Activated naive CD8-positive, alpha-beta T cell treated with anti-CD3 and anti-CD28 coated beads, Interleukin-2, amount 50 U/mL, for 24 hours (primary cell): ENCODE measurements at regions not wholly inside any gene's neighbourhood (a gene's known extent, or its start where the extent isn't known, plus 50 kb on each side); places are given as distances from the start of the nearest gene placed in this dataset.

Experiments used
- ATAC-seq: fragments of 150-1000 bp; cut with Tn5 transposase; one replicate; pipeline ENCODE4 v1.10.0; 2021
- DNase-seq: peaks from one replicate; pipeline ENCODE4 v3.0.0; 2021
- H3K27ac Mint-ChIP-seq: one replicate; pipeline ENCODE4 v1.8.0; 2021; ENCODE audit warnings: mild to moderate bottlenecking, mixed read lengths
- H3K27me3 Mint-ChIP-seq: one replicate; pipeline ENCODE4 v1.8.0; 2021; ENCODE audit warnings: mixed read lengths
- H3K36me3 Mint-ChIP-seq: one replicate; pipeline ENCODE4 v1.8.0; 2021; ENCODE audit warnings: low read depth, mixed read lengths
- H3K4me1 Mint-ChIP-seq: one replicate; pipeline ENCODE4 v1.8.0; 2021; ENCODE audit warnings: mixed read lengths
- H3K4me3 Mint-ChIP-seq: one replicate; pipeline ENCODE4 v1.8.0; 2021; ENCODE audit warnings: mild to moderate bottlenecking, moderate library complexity, mixed read lengths
- H3K9me3 Mint-ChIP-seq: one replicate; pipeline ENCODE4 v1.8.0; 2021; ENCODE audit warnings: mixed read lengths

GRCh38 chr5:74044936-74045335, 418.9 kb downstream of the ARHGEF28 start:
- no peak overlapping the region for H3K27ac Mint-ChIP-seq
- no peak overlapping the region for H3K4me3 Mint-ChIP-seq
- no peak for DNase-seq
- peaks cover 4% of the 10 kb centered on the region for H3K27me3 Mint-ChIP-seq
- H3K9me3 Mint-ChIP-seq: no peaks in the 10 kb centered on the region
- no peak for ATAC-seq
- no peaks in the 10 kb centered on the region for H3K36me3 Mint-ChIP-seq
- H3K4me1 Mint-ChIP-seq: no peaks in the 10 kb centered on the region

DNA sequence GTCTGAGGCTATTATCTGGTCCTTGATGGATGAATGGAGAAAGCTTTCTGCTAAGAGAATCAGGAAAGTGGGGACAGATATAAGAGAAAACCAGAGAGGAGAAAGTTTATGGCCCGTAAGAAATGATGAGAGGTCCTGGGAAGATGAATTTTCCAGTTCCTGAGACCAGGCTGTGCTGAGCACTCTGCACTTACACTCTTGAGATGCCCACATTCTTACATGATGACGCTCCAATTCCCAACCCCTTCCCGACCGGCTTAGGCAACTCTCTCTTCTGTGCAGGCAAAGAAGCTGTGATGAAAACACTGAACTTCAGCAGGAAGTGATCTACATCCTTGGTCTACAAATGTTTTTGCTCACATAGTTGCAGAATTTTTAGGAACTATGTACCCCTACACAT, 417.0 kb downstream of the ARHGEF28 start:
- Mint-ChIP-seq H3K9me3 (no peaks in the 10 kb centered on the region), H3K4me3 (no peak overlapping the region), H3K27ac (no peak overlapping the region), H3K4me1 (no peaks in the 10 kb centered on the region), H3K36me3 (no peaks in the 10 kb centered on the region), H3K27me3 (peaks cover 2% of the 10 kb centered on the region)
- DNase-seq: no peak
- ATAC-seq: no peak

DNA sequence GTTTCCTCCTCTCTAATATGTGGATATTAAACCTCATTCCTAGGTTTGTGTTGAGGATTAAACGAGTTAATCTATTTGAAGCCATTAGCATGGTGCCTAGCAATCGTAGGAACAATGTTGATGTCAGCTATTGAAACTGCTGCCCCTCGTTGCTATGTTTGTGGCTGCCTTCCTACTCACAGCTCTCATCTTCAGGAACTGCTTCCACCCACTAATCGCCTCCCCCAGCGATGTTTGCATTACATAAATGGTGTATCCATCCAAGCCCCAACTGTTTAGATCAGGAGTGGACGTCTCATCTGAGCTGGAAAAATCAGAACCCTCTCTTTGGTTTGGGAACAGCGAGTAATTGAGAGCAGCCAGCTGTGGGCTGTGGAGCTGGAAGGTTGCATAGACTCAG, 416.6 kb downstream of the ARHGEF28 start:
- DNase-seq: no peak
- ATAC-seq: no peak
- Mint-ChIP-seq H3K27ac (no peak overlapping the region), H3K4me1 (no peaks in the 10 kb centered on the region), H3K27me3 (no peaks in the 10 kb centered on the region), H3K4me3 (no peak overlapping the region), H3K36me3 (no peaks in the 10 kb centered on the region), H3K9me3 (no peaks in the 10 kb centered on the region)

DNA sequence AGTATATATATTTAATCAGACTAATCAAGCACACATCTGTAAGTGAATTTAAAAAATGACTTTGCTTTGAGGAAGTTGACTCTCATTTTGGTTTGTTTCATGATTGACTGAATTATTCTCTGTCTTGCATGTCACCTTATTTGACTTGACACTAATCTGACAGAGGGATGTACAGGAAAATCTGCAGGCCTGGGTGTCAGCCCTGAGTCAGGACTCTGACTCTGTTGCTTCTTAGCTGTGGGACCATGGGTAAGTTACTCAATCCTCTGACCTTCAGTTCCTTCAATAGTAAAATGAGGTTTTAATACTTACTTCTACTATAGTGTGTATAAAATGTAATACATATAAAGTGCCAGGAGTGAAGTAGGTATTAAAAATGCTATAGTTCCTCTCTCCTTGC, 415.9 kb downstream of the ARHGEF28 start:
- Mint-ChIP-seq H3K4me3 (no peak overlapping the region), H3K36me3 (no peaks in the 10 kb centered on the region), H3K9me3 (no peaks in the 10 kb centered on the region), H3K27me3 (no peaks in the 10 kb centered on the region), H3K4me1 (no peaks in the 10 kb centered on the region), H3K27ac (no peak overlapping the region)
- ATAC-seq (no peak), DNase-seq (no peak)

DNA sequence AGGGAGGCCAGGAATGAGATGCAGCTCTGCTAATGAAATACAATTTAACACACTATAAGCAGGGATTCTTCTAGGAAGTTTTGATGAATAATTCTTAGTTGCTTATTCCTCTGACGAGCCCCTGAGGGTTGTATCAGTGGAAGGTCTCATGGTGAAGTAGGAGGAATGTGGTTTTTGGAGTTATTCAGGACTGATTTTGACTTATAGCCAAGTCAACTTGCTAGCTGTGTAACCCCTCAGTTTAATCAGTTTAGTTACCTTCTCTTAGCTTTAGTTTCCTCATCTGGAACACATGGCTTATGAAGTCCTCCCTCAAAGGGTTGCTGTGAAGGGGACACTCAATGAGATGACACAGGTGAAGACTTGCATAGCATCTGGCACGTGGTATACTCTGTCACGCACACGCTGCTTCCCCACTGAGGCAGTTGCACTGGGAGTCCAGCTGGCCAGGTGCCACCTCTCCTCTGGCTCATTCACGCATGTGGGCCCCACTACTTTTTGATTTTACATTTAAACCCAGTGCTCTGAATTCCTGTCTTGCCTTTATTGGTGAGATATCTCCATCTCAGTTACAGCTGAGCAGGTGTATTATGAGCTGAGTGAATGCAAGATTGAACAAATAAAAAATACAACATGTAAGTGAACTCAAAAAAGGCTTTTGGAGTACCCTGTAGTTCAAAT, 415.0 kb downstream of the ARHGEF28 start:
- no peak for ATAC-seq
- no peaks in the 10 kb centered on the region for H3K27me3 Mint-ChIP-seq
- no peak overlapping the region for H3K27ac Mint-ChIP-seq
- H3K9me3 Mint-ChIP-seq: no peaks in the 10 kb centered on the region
- H3K4me3 Mint-ChIP-seq: no peak overlapping the region
- H3K36me3 Mint-ChIP-seq: no peaks in the 10 kb centered on the region
- no peak for DNase-seq
- H3K4me1 Mint-ChIP-seq: no peaks in the 10 kb centered on the region

DNA sequence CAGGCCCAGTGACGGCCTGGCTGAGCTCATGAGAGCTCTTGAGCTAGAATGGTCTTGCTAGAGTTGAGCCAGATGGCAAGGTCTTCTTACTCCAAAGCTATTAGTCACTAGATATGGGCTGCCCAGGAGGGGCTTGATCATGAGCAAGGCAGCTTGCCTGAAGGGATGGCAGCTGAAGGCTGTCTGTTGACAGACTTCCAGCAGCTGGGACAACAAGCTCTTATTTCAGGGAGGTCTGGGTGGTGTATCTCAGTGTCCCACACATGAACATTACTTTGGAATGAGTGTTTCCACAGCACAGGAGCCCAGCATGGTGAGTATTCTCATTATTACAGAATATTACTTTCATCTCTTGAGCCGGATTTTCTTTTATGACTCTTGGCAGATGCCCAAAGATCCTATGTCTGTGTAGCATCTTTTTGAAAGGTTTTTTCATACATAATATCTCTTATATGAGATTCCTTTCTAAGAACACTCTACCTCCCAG, 414.1 kb downstream of the ARHGEF28 start:
- no peak overlapping the region for H3K27ac Mint-ChIP-seq
- ATAC-seq (no peak), DNase-seq (no peak)
- H3K4me1 Mint-ChIP-seq: no peaks in the 10 kb centered on the region
- H3K9me3 Mint-ChIP-seq: no peaks in the 10 kb centered on the region
- H3K27me3 Mint-ChIP-seq: no peaks in the 10 kb centered on the region
- H3K36me3 Mint-ChIP-seq: no peaks in the 10 kb centered on the region
- no peak overlapping the region for H3K4me3 Mint-ChIP-seq

DNA sequence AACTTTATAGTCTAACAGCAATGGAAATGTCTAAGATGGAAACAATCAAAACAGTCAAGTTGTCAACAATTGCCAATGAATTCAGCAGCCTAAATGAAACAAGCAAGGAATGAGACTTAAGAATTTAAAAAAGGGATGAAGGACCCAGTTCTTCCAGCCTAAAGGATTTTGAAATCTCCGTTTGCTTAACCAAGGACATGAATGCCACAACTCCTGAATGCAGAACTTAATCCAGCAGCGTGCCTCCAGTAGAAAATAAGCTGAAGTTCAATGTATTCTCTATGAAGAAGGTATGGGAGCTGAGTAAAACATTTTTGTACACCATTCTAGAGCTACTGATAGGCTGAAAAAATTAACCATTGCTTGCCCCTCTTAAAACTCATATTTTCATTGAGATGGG, 411.3 kb downstream of the ARHGEF28 start:
- DNase-seq (no peak), ATAC-seq (no peak)
- Mint-ChIP-seq H3K27me3 (peaks cover 2% of the 10 kb centered on the region), H3K9me3 (no peaks in the 10 kb centered on the region), H3K36me3 (no peaks in the 10 kb centered on the region), H3K4me3 (no peak overlapping the region), H3K27ac (no peak overlapping the region), H3K4me1 (no peaks in the 10 kb centered on the region)

DNA sequence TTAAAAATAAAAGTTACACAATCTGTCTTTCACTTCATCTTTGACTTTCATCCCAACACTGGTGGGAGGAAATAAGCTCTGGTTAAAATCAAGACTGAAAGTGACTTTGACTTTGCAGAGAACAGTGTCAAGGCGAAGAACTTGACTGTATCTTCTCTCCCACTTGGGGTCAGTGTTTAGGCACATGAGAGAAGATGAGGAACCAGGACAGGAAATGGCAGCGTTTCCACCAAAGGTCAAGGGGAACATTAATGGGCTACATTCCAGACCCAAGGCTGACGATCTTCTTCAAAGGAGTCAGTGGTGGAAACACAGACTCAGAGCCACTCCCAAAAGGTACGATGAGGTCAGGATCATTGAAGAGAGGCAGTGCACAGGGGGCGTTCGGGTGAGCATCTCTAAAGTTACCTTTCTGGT, 409.5 kb downstream of the ARHGEF28 start:
- Mint-ChIP-seq H3K36me3 (no peaks in the 10 kb centered on the region), H3K4me1 (no peaks in the 10 kb centered on the region), H3K27ac (no peak overlapping the region), H3K4me3 (no peak overlapping the region), H3K27me3 (peaks cover 2% of the 10 kb centered on the region), H3K9me3 (no peaks in the 10 kb centered on the region)
- DNase-seq: no peak
- ATAC-seq: no peak

GRCh38 chr5:74034733-74035132, 408.7 kb downstream of the ARHGEF28 start:
- no peak for DNase-seq
- Mint-ChIP-seq H3K4me3 (no peak overlapping the region), H3K36me3 (no peaks in the 10 kb centered on the region), H3K4me1 (no peaks in the 10 kb centered on the region), H3K27ac (no peak overlapping the region), H3K27me3 (peaks cover 8% of the 10 kb centered on the region), H3K9me3 (no peaks in the 10 kb centered on the region)
- no peak for ATAC-seq

DNA sequence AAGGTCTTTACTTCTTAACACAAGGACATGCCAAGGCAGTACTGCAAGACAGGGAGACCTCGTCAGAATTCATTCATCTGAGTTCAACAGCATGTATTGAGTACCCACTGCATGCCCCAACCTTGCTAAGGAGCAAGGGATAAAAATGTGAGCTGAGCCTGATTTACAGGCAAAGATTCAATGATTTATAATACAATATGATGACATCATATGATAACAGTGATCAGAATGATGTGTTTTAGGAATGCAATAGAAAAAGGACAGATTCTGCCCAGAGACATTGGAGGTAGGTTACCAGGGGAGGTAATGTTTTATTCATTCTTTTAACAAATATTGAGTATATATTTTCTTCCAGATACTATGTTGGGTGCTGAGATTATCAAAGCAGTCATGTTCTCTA, 406.6 kb downstream of the ARHGEF28 start:
- H3K4me1 Mint-ChIP-seq: no peaks in the 10 kb centered on the region
- ATAC-seq (no peak), DNase-seq (no peak)
- no peak overlapping the region for H3K27ac Mint-ChIP-seq
- no peak overlapping the region for H3K4me3 Mint-ChIP-seq
- H3K27me3 Mint-ChIP-seq: peaks cover 8% of the 10 kb centered on the region
- H3K36me3 Mint-ChIP-seq: no peaks in the 10 kb centered on the region
- H3K9me3 Mint-ChIP-seq: no peaks in the 10 kb centered on the region

GRCh38 chr5:74031536-74031935, 405.5 kb downstream of the ARHGEF28 start:
- ATAC-seq (no peak), DNase-seq (no peak)
- Mint-ChIP-seq H3K4me3 (no peak overlapping the region), H3K9me3 (no peaks in the 10 kb centered on the region), H3K27ac (no peak overlapping the region), H3K4me1 (no peaks in the 10 kb centered on the region), H3K27me3 (peaks cover 8% of the 10 kb centered on the region), H3K36me3 (no peaks in the 10 kb centered on the region)

GRCh38 chr5:74030821-74031220, 404.8 kb downstream of the ARHGEF28 start:
- H3K36me3 Mint-ChIP-seq: no peaks in the 10 kb centered on the region
- no peak overlapping the region for H3K27ac Mint-ChIP-seq
- H3K9me3 Mint-ChIP-seq: no peaks in the 10 kb centered on the region
- ATAC-seq: no peak
- no peaks in the 10 kb centered on the region for H3K4me1 Mint-ChIP-seq
- no peak for DNase-seq
- peaks cover 8% of the 10 kb centered on the region for H3K27me3 Mint-ChIP-seq
- H3K4me3 Mint-ChIP-seq: no peak overlapping the region

GRCh38 chr5:74030371-74030770, 404.4 kb downstream of the ARHGEF28 start:
- DNase-seq: no peak
- Mint-ChIP-seq H3K36me3 (no peaks in the 10 kb centered on the region), H3K27ac (no peak overlapping the region), H3K4me3 (no peak overlapping the region), H3K27me3 (peaks cover 11% of the 10 kb centered on the region), H3K4me1 (no peaks in the 10 kb centered on the region), H3K9me3 (no peaks in the 10 kb centered on the region)
- ATAC-seq: no peak

GRCh38 chr5:74028976-74029375, 403.0 kb downstream of the ARHGEF28 start:
- H3K9me3 Mint-ChIP-seq: no peaks in the 10 kb centered on the region
- DNase-seq (no peak), ATAC-seq (no peak)
- no peaks in the 10 kb centered on the region for H3K4me1 Mint-ChIP-seq
- no peak overlapping the region for H3K27ac Mint-ChIP-seq
- peaks cover 13% of the 10 kb centered on the region for H3K27me3 Mint-ChIP-seq
- H3K4me3 Mint-ChIP-seq: no peak overlapping the region
- H3K36me3 Mint-ChIP-seq: no peaks in the 10 kb centered on the region

- Mint-ChIP-seq H3K4me1 (no peaks in the 10 kb centered on the region), H3K4me3 (no peak overlapping the region), H3K27me3 (peaks cover 13% of the 10 kb centered on the region), H3K27ac (no peak overlapping the region), H3K9me3 (no peaks in the 10 kb centered on the region), H3K36me3 (no peaks in the 10 kb centered on the region)
- DNase-seq (no peak), ATAC-seq (no peak)
These were observed 402.4 kb downstream of the ARHGEF28 start for GRCh38 chr5:74028406-74028805.
